HG03060 (cell line): ENCODE measurements at regions not wholly inside any gene's neighbourhood (a gene's known extent, or its start where the extent isn't known, plus 50 kb on each side); places are given as distances from the start of the nearest gene placed in this dataset.

Experiments used
- ATAC-seq: cut with Tn5 transposase; IDR thresholded peaks from one replicate; pipeline ENCODE4 v1.9.1; 2021; ENCODE audit warnings: low read depth, moderate number of reproducible peaks; ENCODE audit not compliant: unreplicated experiment

DNA sequence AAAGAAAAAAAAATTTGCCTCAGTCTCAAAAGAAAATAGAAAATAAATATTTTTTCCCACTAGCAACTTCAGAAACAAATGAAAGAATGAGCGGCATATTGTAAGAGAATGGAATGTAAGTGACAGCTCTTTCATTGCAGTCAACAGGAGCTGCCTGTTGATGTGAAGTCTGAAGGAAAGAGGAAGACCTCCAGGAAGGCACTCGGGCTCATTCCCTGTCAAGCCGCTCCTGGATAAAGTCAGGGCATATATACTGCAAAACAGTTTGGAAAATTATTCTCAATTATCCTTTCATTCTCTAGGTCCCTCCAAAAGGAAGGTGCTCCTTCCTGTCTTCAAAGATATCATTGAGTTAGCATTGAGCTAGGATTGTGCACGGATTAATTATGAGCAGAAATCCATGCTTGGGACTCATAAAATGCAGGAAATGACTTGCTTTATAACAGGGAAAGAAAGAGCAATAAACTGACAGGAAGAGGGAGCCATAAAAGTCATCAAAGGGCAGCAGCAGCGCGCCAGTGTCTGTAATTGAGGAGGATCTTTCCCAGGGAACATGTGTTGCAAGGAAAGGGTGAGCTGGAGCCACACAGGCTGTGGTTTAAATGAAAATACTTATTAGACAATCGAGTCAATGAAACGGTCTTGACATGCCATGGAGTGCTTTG, 218.2 kb downstream of the C6orf118 start:
- no peak for ATAC-seq

GRCh38 chr6:165090242-165090641, 219.2 kb downstream of the C6orf118 start:
- no peak for ATAC-seq

GRCh38 chr6:165086814-165087213, 222.6 kb downstream of the C6orf118 start:
- no peak for ATAC-seq

DNA sequence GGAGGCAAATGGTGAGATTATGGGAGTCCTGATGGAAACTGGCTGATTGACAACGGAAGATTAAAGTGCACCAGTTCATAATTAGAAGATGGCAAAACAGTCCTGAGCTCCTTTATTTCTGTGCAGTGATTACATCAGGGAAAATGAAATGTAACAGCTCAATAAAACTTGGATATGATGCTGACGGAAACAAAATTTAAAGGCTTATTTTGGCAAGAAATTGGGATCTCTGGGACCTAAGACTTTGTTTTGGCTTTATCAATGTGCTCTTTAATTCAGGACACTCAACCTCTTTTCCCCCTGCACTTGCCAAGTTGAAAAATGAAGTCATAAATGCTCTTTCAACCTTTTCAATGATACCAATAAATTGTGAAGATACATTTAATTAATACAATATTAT, 226.8 kb downstream of the C6orf118 start:
- no peak for ATAC-seq

GRCh38 chr6:165081944-165082532, 227.4 kb downstream of the C6orf118 start:
- no peak for ATAC-seq

GRCh38 chr6:165077876-165078275, 231.5 kb downstream of the C6orf118 start:
- no peak for ATAC-seq

GRCh38 chr6:165071906-165072305, 237.5 kb downstream of the C6orf118 start:
- ATAC-seq, result no peak

GRCh38 chr6:165060720-165061119, 248.7 kb downstream of the C6orf118 start:
- ATAC-seq, result no peak

- ATAC-seq, result no peak
Observed at GRCh38 chr6:165059032-165059431, 250.4 kb downstream of the C6orf118 start.

- no peak for ATAC-seq
Observed at GRCh38 chr6:165056292-165056691, 253.1 kb downstream of the C6orf118 start.

GRCh38 chr6:165055231-165055630, 254.2 kb downstream of the C6orf118 start:
- ATAC-seq, result no peak

GRCh38 chr6:165052561-165053480, 256.6 kb downstream of the C6orf118 start:
- ATAC-seq, result no peak

DNA sequence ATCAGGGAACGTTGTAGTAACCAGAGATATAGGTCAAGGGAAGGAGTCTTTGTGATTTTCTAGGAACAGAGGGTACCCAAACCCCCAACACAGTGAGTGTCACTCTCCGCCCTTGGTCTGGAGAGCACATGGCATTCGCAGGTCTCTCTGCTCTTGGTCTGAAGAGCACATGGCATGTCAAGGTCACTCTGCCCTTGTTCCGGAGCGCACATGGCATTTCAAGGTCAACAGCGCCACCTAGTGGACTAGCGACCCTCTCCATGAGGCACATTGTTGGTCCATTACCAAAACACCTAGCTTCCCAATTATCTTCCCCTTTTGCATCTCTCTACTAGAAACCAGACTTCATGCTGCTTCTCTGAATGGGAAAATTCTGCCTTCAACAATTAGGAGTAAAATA, 260.0 kb downstream of the C6orf118 start:
- ATAC-seq, result no peak

GRCh38 chr6:165047952-165048351, 261.5 kb downstream of the C6orf118 start:
- no peak for ATAC-seq

- ATAC-seq, result no peak
Observed at GRCh38 chr6:165045631-165046030, 263.8 kb downstream of the C6orf118 start.

DNA sequence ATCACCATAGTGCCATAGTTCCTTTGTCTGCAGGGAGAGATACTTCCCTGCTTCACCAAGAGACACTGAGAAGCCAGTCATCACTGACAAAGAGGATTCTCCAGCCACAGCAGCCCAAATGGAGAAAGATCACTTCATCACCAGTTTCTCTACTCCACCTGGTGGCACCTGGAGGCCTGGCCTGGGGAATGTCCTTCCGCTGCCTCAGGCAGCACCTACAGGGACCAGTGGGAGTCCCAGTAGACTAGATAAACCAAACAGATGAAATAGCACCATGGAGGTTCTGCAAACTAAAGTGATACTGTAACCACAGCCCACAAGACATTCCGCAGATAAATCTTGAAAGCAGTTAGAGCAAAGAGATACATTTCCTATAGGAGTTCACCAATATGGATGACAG, 266.5 kb downstream of the C6orf118 start:
- no peak for ATAC-seq

- no peak for ATAC-seq
Observed at GRCh38 chr6:165040440-165040839, 269.0 kb downstream of the C6orf118 start.

DNA sequence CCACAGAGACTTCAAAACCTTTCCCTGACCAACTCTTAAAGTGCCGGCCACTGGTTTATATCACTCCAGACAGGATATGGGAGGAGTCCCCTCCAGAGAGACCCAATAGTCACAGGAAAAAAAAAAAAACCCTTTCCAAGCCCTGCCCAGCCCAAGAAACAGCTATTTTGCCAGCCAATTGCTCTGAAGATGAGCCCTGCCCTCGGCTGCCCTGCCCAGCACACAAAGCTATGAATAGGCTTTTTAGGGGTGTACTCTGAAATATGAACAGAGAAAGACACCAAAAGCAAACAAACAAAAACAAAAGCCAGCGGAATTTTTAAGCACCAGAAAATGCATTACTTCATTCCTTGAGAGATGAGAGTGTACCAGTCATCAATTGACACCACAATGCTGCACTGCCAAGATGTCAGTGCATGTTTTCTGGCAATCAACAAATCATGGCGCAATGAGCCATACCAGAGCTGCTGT, 275.1 kb downstream of the C6orf118 start:
- no peak for ATAC-seq

DNA sequence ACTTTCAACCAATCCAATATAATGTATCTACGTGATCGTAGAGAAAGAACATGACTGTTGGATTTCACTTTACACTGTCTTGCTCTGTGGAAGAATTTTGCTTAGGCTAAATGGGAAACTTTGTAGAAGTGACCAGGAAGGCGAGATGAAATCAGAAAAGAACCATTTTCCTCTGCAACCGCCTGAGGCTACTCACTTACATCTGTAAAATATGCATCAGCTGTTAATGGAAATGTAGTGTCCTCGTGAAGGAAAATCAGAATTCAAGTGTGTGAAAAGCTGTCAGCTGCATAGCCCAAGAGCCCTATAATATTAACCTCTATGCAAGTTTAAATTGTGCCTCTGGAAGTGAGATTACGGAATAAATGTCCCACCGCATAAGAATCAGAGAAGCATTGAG, 277.9 kb downstream of the C6orf118 start:
- no peak for ATAC-seq

- ATAC-seq, result no peak
Observed at GRCh38 chr6:165025040-165025439, 284.4 kb downstream of the C6orf118 start.

DNA sequence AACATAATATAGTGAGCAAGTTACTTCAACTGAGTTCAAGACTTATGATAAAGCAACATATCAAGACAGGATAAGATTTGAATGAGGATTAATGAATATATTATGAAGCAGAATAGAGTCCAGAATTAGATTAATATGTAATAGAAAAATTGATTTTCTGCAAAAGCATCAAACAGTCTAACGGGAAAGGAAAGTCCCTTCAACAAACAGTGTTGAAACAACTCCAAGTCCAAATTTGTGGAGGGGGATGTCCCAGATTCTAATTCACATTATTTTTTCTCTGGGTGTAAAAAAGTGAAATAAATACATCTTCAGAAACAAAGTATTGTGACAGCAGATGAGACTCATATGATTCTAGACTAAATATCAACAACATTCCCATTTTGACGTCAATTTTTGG, 289.7 kb downstream of the C6orf118 start:
- ATAC-seq, result no peak
